Smooth muscle cell (in vitro differentiated cells): ENCODE measurements at regions not wholly inside any gene's neighbourhood (a gene's known extent, or its start where the extent isn't known, plus 50 kb on each side); places are given as distances from the start of the nearest gene placed in this dataset. TPM values are rescaled to one million over a fixed set of nuclear protein-coding genes. Genes with fewer than 3 reads are reported as not detected.

Experiments
- DNase-seq: peaks from one replicate; lab custom pipeline; 2025; ENCODE audit not compliant: unreplicated experiment; lab: John Stamatoyannopoulos, UW
- H2AFZ ChIP-seq: fragments of 200-600 bp; sonication (generic); 2 replicates; pipeline ENCODE4 v1.6.0; 2016; ENCODE audit warnings: antibody characterized with exemption, low read depth, mild to moderate bottlenecking
- H3F3A ChIP-seq: fragments of 200-600 bp; sonication (generic); 2 replicates; pipeline ENCODE4 v1.6.0; 2017; ENCODE audit warnings: antibody characterized with exemption, low read depth
- H3K27ac ChIP-seq: fragments of 200-600 bp; sonication (generic); 2 replicates; pipeline ENCODE4 v1.5.1; 2016; ENCODE audit warnings: low read depth, mild to moderate bottlenecking
- H3K27me3 ChIP-seq: fragments of 200-600 bp; sonication (generic); 2 replicates; pipeline ENCODE4 v1.6.1; 2016; ENCODE audit warnings: low read depth, mild to moderate bottlenecking
- H3K36me3 ChIP-seq: fragments of 200-600 bp; sonication (generic); 2 replicates; pipeline ENCODE4 v1.5.1; 2016; ENCODE audit warnings: low read depth
- H3K4me1 ChIP-seq: fragments of 200-600 bp; sonication (generic); 2 replicates; pipeline ENCODE4 v1.5.1; 2016; ENCODE audit warnings: low read depth
- H3K4me2 ChIP-seq: fragments of 200-600 bp; sonication (generic); 2 replicates; pipeline ENCODE4 v1.6.0; 2016; ENCODE audit warnings: mild to moderate bottlenecking
- H3K4me3 ChIP-seq: fragments of 200-600 bp; sonication (generic); 2 replicates; pipeline ENCODE4 v1.5.1; 2016; ENCODE audit warnings: mild to moderate bottlenecking
- H3K79me2 ChIP-seq: fragments of 200-600 bp; sonication (generic); 2 replicates; pipeline ENCODE4 v1.6.0; 2016; ENCODE audit warnings: low read depth, mild to moderate bottlenecking
- H3K9ac ChIP-seq: fragments of 200-600 bp; sonication (generic); 2 replicates; pipeline ENCODE4 v1.6.0; 2016; ENCODE audit warnings: low read depth
- H3K9me3 ChIP-seq: fragments of 200-600 bp; sonication (generic); replicated peaks from 2 replicates; pipeline ENCODE4 v1.5.1; 2016; ENCODE audit warnings: low read depth
- H4K20me1 ChIP-seq: fragments of 200-600 bp; sonication (generic); 2 replicates; pipeline ENCODE4 v1.6.0; 2016; ENCODE audit warnings: low read depth
- whole genome bisulfite sequencing: methylation state at CpG from one replicate; pipeline ENCODE4 v1.1.7; 2016; ENCODE audit warnings: low lambda C conversion rate; 5-methylcytosine and 5-hydroxymethylcytosine counted together
- small RNA-seq: library from RNA; depleted of rRNA; stranded (forward); fragments of <200 nt; gene quantifications from one replicate; pipeline ENCODE3, GENCODE V24; 2014
- TF ChIP-seq, protein P1 (sequence below): fragments of 200-600 bp; sonication (generic); IDR thresholded peaks from 2 replicates; pipeline ENCODE4 v1.5.1; 2017; ENCODE audit warnings: borderline replicate concordance, mild to moderate bottlenecking, antibody characterized with exemption; ENCODE audit not compliant: insufficient read depth, poor library complexity, severe bottlenecking

DNA sequence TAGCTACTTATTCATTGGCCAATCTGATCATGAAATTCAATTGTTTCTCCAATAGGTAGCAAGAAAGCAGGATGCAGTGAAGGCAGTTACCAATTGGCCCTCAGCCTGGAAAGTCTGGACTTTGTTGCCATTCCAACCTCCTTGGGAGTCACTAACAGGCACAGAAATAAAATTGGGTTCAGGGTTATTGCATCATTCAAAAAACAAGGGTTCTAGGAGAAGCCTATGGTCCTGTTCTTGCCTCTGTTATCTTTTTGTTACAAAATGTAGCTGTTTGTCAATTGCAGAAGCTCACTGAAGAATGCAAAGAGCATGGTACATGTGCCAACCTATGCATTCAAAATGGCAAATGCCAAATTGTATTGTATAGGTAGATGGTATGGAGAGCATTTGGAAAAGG is 51.0 kb upstream of the CCNG1 start:
- H4K20me1 ChIP-seq, result no peaks in the 10 kb centered on the region
- H3K9ac ChIP-seq, result no peak overlapping the region
- H3F3A ChIP-seq, result no peaks in the 10 kb centered on the region
- H3K4me1 ChIP-seq, result no peaks in the 10 kb centered on the region
- H3K27ac ChIP-seq, result no peak overlapping the region
- TF ChIP-seq, protein P1, sequence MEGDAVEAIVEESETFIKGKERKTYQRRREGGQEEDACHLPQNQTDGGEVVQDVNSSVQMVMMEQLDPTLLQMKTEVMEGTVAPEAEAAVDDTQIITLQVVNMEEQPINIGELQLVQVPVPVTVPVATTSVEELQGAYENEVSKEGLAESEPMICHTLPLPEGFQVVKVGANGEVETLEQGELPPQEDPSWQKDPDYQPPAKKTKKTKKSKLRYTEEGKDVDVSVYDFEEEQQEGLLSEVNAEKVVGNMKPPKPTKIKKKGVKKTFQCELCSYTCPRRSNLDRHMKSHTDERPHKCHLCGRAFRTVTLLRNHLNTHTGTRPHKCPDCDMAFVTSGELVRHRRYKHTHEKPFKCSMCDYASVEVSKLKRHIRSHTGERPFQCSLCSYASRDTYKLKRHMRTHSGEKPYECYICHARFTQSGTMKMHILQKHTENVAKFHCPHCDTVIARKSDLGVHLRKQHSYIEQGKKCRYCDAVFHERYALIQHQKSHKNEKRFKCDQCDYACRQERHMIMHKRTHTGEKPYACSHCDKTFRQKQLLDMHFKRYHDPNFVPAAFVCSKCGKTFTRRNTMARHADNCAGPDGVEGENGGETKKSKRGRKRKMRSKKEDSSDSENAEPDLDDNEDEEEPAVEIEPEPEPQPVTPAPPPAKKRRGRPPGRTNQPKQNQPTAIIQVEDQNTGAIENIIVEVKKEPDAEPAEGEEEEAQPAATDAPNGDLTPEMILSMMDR, result no peak
- H3K4me3 ChIP-seq, result no peak overlapping the region
- H3K36me3 ChIP-seq, result no peaks in the 10 kb centered on the region
- no peaks in the 10 kb centered on the region for H3K9me3 ChIP-seq
- no peak for DNase-seq
- H2AFZ ChIP-seq, result no peak overlapping the region
- H3K27me3 ChIP-seq, result no peaks in the 10 kb centered on the region
- H3K79me2 ChIP-seq, result no peaks in the 10 kb centered on the region
- no peak overlapping the region for H3K4me2 ChIP-seq

DNA sequence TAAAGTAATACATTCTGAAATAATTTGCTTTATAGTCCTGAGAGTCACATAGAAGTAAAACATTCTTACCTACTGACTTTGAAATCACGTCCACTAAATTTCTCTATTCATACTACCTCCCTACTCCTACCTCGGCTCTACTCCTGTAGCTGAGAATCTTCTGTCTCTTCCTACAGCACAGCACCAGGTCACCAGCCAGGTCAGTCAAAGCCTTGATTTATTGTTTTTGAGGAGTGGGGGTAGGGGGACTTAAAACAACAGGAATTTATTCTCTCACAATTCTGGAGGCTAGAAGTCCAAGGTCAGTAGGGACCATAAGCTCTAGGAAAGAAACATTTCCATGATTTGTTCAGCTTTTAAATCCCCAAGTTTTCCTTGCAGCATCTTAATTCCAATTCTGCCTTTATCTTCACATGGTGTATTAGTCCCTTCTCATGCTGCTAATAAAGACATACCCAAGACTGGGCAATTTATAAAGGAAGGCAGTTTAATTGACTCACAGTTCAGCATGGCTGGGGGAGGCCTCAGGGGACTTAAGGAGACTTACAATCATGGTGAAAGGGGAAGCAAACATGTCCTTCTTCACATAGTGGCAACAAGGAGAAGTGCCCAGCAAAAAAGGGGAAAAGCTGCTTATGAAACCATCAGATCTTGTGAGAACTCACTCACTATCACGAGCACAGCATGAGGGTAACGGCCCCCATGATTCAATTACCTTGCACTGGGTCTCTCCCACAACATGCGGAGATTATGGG is 49.6 kb upstream of the CCNG1 start:
- no peaks in the 10 kb centered on the region for H3K36me3 ChIP-seq
- no peaks in the 10 kb centered on the region for H3K27me3 ChIP-seq
- WGBS, result 93% methylated on average over 5 of the region's 5 CpGs
- TF ChIP-seq, protein P1, result no peak
- H3K79me2 ChIP-seq, result no peaks in the 10 kb centered on the region
- no peak overlapping the region for H3K4me3 ChIP-seq
- no peak overlapping the region for H3K4me2 ChIP-seq
- no peak overlapping the region for H3K27ac ChIP-seq
- DNase-seq, result no peak
- no peak overlapping the region for H3K9ac ChIP-seq
- no peaks in the 10 kb centered on the region for H3K4me1 ChIP-seq
- H4K20me1 ChIP-seq, result no peaks in the 10 kb centered on the region
- no peak overlapping the region for H2AFZ ChIP-seq
- no peaks in the 10 kb centered on the region for H3F3A ChIP-seq
- H3K9me3 ChIP-seq, result no peaks in the 10 kb centered on the region

Small RNA genes in the stretch of these regions (small RNA-seq; reads per million reads assigned to genes)
- gene RNU6-164P, result not detected
